SK-N-SH (cell line): ENCODE measurements at regions not wholly inside any gene's neighbourhood (a gene's known extent, or its start where the extent isn't known, plus 50 kb on each side); places are given as distances from the start of the nearest gene placed in this dataset.

Experiments used
- small RNA-seq, 7 experiments: library from RNA; depleted of rRNA; stranded (forward); fragments of <200 nt; gene quantifications; one replicate each; pipeline ENCODE3, GENCODE V24; 2012

Small RNA genes lying in the stretch of these regions (small RNA-seq; reads per million reads assigned to genes)
- 0 reads per million in 7 experiments for gene COX6B1P7
